ENCODE measurements at regions not wholly inside any gene's neighbourhood (a gene's known extent, or its start where the extent isn't known, plus 50 kb on each side); places are given as distances from the start of the nearest gene placed in this dataset.

DNA sequence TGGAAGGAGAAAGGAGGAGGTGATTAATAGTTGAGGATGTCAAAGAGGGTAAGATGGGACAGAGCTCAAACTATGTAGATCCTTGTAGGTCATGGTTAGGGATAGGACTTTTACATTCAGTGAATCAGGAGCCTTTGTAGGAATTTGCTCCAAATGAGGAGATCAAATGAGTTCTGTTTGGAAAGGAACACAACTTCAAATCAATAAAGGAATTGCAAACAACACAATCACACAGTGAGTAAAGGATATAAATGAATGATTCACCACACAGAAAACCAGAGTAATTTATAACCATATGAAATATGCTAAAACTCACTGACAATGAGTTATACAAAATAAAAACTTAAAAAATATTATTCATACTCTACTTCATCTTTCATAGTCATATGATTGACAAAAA, 480.8 kb upstream of the EPHA7 start:
- ChIA-PET POLR2A (no interaction called here), CTCF (no interaction called here)
- DNase-seq (ENCODE audit: low read depth, low spot score): no peak
- no peak overlapping the region for H3K4me3 ChIP-seq (ENCODE audit: low read depth, low read length)
- TF ChIP-seq, protein P1, sequence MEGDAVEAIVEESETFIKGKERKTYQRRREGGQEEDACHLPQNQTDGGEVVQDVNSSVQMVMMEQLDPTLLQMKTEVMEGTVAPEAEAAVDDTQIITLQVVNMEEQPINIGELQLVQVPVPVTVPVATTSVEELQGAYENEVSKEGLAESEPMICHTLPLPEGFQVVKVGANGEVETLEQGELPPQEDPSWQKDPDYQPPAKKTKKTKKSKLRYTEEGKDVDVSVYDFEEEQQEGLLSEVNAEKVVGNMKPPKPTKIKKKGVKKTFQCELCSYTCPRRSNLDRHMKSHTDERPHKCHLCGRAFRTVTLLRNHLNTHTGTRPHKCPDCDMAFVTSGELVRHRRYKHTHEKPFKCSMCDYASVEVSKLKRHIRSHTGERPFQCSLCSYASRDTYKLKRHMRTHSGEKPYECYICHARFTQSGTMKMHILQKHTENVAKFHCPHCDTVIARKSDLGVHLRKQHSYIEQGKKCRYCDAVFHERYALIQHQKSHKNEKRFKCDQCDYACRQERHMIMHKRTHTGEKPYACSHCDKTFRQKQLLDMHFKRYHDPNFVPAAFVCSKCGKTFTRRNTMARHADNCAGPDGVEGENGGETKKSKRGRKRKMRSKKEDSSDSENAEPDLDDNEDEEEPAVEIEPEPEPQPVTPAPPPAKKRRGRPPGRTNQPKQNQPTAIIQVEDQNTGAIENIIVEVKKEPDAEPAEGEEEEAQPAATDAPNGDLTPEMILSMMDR (IDR thresholded peaks at IDR 0.05; ENCODE audit: insufficient read depth, low read length, missing control alignments): no peak

DNA sequence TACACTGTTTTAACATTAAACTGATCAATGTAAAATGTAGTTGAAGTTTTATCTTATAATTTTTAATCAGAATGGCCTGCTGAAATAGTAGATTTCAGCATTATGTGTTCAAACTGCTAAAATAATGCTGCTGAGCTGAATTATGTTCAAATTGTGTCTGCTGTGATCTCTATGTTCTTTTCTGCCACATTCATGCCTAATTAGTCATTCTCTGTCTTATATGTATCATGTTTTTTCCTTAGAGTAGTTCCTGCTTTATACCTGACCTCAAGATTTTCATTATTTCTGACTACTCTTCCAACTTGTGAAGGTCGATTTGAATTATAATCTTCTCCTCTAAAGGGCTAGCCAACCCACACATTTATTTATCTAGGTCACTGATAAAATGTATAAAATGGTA, 476.7 kb upstream of the EPHA7 start:
- TF ChIP-seq, protein P1 (IDR thresholded peaks at IDR 0.05; ENCODE audit: insufficient read depth, low read length, missing control alignments): no peak
- DNase-seq (ENCODE audit: low read depth, low spot score): no peak
- no peak overlapping the region for H3K4me3 ChIP-seq (ENCODE audit: low read depth, low read length)
- CTCF ChIA-PET: no interaction called here
- POLR2A ChIA-PET: no interaction called here

DNA sequence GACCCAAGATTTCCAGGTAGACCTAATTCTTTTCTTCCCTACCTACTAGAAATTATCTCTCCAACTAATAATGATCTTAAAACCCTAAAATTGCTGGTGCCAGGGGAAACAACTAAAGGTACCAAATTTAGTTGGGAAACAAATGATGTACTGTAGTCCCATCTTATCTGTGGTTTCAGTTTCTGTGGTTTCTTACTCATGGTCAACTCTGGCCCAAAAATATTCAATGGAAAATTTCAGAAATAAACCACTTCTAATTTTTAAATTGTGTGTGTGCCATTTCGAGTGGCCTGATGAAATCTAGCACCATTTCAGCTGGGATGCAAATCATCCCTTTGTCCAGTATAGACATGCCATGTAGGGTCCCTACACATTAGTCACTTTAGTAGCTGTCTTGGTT, 475.2 kb upstream of the EPHA7 start:
- TF ChIP-seq, protein P1 (IDR thresholded peaks at IDR 0.05; ENCODE audit: insufficient read depth, low read length, missing control alignments): no peak
- no peak overlapping the region for H3K4me3 ChIP-seq (ENCODE audit: low read depth, low read length)
- POLR2A ChIA-PET: no interaction called here
- CTCF ChIA-PET: no interaction called here
- no peak for DNase-seq (ENCODE audit: low read depth, low spot score)

DNA sequence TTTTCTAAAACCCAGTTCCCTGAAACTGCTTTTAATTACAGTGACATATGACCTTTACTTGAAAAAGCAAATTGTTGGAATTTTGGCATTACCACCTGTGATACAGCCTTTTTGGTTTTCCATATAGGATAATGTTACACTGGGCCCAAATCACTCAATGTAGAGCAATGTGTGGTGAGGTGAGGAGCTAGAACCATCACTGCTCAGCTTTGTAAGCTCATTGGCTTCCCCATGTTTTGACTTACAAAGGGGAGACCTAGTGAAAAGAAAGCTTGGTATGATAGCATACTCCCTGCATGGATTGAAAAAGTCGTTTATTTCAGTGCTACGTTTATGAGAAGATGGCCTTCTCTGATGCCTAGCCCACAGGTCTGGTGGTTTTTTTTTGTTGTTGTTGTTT, 470.4 kb upstream of the EPHA7 start:
- ChIA-PET POLR2A (no interaction called here), CTCF (no interaction called here)
- no peak for DNase-seq (ENCODE audit: low read depth, low spot score)
- H3K4me3 ChIP-seq (ENCODE audit: low read depth, low read length): no peak overlapping the region
- TF ChIP-seq, protein P1 (IDR thresholded peaks at IDR 0.05; ENCODE audit: insufficient read depth, low read length, missing control alignments): no peak

DNA sequence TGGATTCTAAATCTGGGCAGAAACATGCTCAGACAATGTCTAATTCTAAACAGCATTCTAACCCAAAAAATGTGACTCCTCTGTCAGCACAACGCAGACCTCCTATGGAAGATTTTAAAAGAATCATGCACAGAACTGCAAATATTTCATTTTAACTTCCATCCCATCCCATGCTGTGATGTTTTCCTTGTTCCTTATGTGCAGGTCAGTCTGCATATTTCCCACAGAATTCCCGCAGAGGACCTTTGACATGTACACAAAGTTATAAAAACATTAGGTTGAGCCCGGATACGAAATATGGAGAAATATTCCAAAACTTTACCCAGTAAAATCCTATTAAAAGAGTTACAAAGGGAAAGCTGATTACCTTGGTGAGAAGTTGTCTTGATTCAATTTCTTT, 467.1 kb upstream of the EPHA7 start:
- TF ChIP-seq, protein P1 (IDR thresholded peaks at IDR 0.05; ENCODE audit: insufficient read depth, low read length, missing control alignments): no peak

DNA sequence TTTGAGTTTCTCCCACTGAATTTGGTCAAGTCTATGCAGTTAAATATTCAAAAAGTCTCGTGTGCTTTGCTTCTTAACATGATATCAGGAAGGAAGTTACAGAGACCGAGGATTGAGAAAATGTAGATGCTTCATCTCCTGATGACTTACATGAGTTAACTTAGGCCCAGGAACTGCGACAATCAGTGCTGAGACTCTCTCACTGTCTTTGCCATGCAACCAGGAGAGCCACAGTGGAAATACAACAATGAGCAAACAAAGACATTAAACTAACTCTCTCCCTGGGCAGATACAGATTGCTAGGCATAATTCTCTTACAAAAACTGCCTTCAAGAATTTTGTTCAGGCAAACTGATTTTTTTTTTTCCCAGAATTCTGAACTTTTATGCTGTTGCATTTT, 440.6 kb upstream of the EPHA7 start:
- H3K4me3 ChIP-seq (ENCODE audit: low read depth, low read length): no peak overlapping the region
- CTCF ChIA-PET: no interaction called here
- no peak for DNase-seq (ENCODE audit: low read depth, low spot score)
- POLR2A ChIA-PET: no interaction called here
- TF ChIP-seq, protein P1 (IDR thresholded peaks at IDR 0.05; ENCODE audit: insufficient read depth, low read length, missing control alignments): no peak

More for the DNA sequence above, 467.1 kb upstream of the EPHA7 start:
- no peak for DNase-seq (ENCODE audit: low read depth, low spot score)
- no peak overlapping the region for H3K4me3 ChIP-seq (ENCODE audit: low read depth, low read length)
- CTCF ChIA-PET: no interaction called here
- POLR2A ChIA-PET: no interaction called here
